K562 (cell line): ENCODE measurements at regions not wholly inside any gene's neighbourhood (a gene's known extent, or its start where the extent isn't known, plus 50 kb on each side); places are given as distances from the start of the nearest gene placed in this dataset.

Experiments
- CTCF ChIP-seq, 3 experiments: IDR thresholded peaks in 2 of 3; conservative IDR thresholded peaks in 1 of 3; 2 replicates each; pipeline ENCODE4 v1.5.1; 2011 to 2012; ENCODE audit warnings: low read length in 3 of 3, mild to moderate bottlenecking in 3 of 3, control low read depth in 2 of 3, improper control_type of control experiment in 1 of 3, inconsistent platforms in 1 of 3, low read depth in 1 of 3, mixed read lengths in 1 of 3, moderate library complexity in 1 of 3; ENCODE audit not compliant: insufficient read depth in 2 of 3
- FOXP1 ChIP-seq: sonication (generic); formaldehyde crosslinking; IDR thresholded peaks from 2 replicates; pipeline ENCODE4 v1.8.0; 2022; ENCODE audit warnings: mild to moderate bottlenecking, missing genetic modification reagents
- GTF2F1 ChIP-seq: IDR thresholded peaks from 2 replicates; pipeline ENCODE4 v1.6.1; 2011; ENCODE audit warnings: low read depth, low read length, improper control_type of control experiment
- MAX ChIP-seq: sonication (generic); formaldehyde crosslinking; IDR thresholded peaks from 2 replicates; pipeline ENCODE4 v1.9.0; 2022; ENCODE audit warnings: mild to moderate bottlenecking, missing genetic modification reagents
- RNF219 ChIP-seq: fragments of 250-450 bp; sonication (Bioruptor Pico); IDR thresholded peaks from 2 replicates; pipeline ENCODE4 v1.5.0; 2022; ENCODE audit warnings: mild to moderate bottlenecking
- SNRNP70 ChIP-seq: fragments of 200-400 bp; formaldehyde crosslinking; optimal IDR thresholded peaks from 2 replicates; pipeline ENCODE3; 2017; ENCODE audit warnings: low read depth, low read length
- TEAD4 ChIP-seq, 2 experiments: sonication (generic) in 1 of 2; formaldehyde crosslinking in 1 of 2; IDR thresholded peaks; 2 replicates each; pipeline versions ENCODE4 v1.6.1 to v1.8.0; 2012 to 2022; ENCODE audit warnings: borderline replicate concordance in 1 of 2, inconsistent platforms in 1 of 2, low read length in 1 of 2, mild to moderate bottlenecking in 1 of 2, missing genetic modification reagents in 1 of 2
- ZNF76 ChIP-seq: fragments of 250-450 bp; sonication (Bioruptor Pico); IDR thresholded peaks from 2 replicates; pipeline ENCODE4 v1.4.0; 2020; ENCODE audit warnings: mild to moderate bottlenecking, moderate library complexity, borderline replicate concordance

GRCh38 chr1:162977944-162978568 is 91.1 kb upstream of the RGS4 start:
- no peak for TF ChIP-seq SNRNP70
- no peak for TF ChIP-seq TEAD4 (IDR thresholded peaks at IDR 0.05; ENCODE audit: low read length)
- no peak for TF ChIP-seq TEAD4 (CRISPR knock-in tag; IDR thresholded peaks at IDR 0.05; ENCODE audit: borderline replicate concordance)
- TF ChIP-seq ZNF76 (CRISPR knock-in tag), result no peak
- TF ChIP-seq MAX (CRISPR knock-in tag), result no peak
- TF ChIP-seq RNF219 (CRISPR knock-in tag), result no peak
- TF ChIP-seq GTF2F1, result no peak
- TF ChIP-seq CTCF (IDR thresholded peaks at IDR 0.05 in 2 of 3, conservative IDR thresholded peaks at IDR 0.05 in 1 of 3; ENCODE audit: insufficient read depth in 2 of 3, low read depth in 1 of 3, low read length in 3 of 3), result no peak
- no peak for TF ChIP-seq FOXP1
